ENCODE measurements at regions not wholly inside any gene's neighbourhood (a gene's known extent, or its start where the extent isn't known, plus 50 kb on each side); places are given as distances from the start of the nearest gene placed in this dataset.

DNA sequence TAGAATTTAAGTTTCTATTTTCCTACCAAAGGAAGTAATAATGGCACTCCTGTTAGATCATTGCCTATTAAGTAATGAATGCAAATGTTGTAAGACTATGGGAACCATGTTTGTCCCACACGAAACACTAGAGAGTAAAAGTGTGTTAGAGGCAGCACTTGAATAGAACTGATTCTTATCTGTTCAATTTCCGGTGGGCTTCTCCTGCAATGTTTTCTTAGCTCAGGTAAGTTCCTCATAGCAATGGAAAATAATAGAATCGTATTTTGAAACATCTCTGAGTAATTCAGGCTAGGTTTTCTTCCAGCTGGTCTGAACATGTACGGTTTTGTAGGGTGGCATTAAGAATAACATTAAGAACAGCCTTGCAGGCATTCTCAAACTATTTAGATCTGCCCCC lies 145.3 kb upstream of the LIPC start:
- Histone ChIP-seq H3K4me3 (ENCODE audit: low read length) (no peak overlapping the region), H3K9me3 (ENCODE audit: insufficient read depth, low read length) (no peaks in the 10 kb centered on the region), H4K20me1 (ENCODE audit: insufficient read depth, low read length) (no peaks in the 10 kb centered on the region), H3K27ac (ENCODE audit: low read length) (no peak overlapping the region), H3K27me3 (ENCODE audit: low read depth, low read length) (no peaks in the 10 kb centered on the region), H3K79me2 (ENCODE audit: low read length) (no peaks in the 10 kb centered on the region), H3K4me2 (ENCODE audit: low read length) (no peak overlapping the region), H3K4me1 (ENCODE audit: low read length) (no peaks in the 10 kb centered on the region), H2AFZ (ENCODE audit: low read depth, low read length) (no peak overlapping the region), H3K9ac (ENCODE audit: low read length) (no peak overlapping the region), H3K36me3 (replicated peaks; ENCODE audit: low read depth, low read length) (no peaks in the 10 kb centered on the region)
- TF ChIP-seq EZH2phosphoT487 (IDR thresholded peaks at IDR 0.05; ENCODE audit: low read depth) (no peak), CTCF (IDR thresholded peaks at IDR 0.05; ENCODE audit: low read depth, low read length) (no peak)

GRCh38 chr15:58287891-58288290 lies 143.9 kb upstream of the LIPC start:
- no peaks in the 10 kb centered on the region for H3K4me1 ChIP-seq (ENCODE audit: low read length)
- H3K79me2 ChIP-seq (ENCODE audit: low read length): no peaks in the 10 kb centered on the region
- H4K20me1 ChIP-seq (ENCODE audit: insufficient read depth, low read length): no peaks in the 10 kb centered on the region
- H3K4me3 ChIP-seq (ENCODE audit: low read length): no peak overlapping the region
- H3K27me3 ChIP-seq (ENCODE audit: low read depth, low read length): no peaks in the 10 kb centered on the region
- no peaks in the 10 kb centered on the region for H3K36me3 ChIP-seq (replicated peaks; ENCODE audit: low read depth, low read length)
- no peak overlapping the region for H3K4me2 ChIP-seq (ENCODE audit: low read length)
- H3K9me3 ChIP-seq (ENCODE audit: insufficient read depth, low read length): peaks cover 6% of the 10 kb centered on the region; the same call in 1 of the 2 replicates
- H3K27ac ChIP-seq (ENCODE audit: low read length): no peak overlapping the region
- no peak overlapping the region for H2AFZ ChIP-seq (ENCODE audit: low read depth, low read length)
- TF ChIP-seq CTCF (IDR thresholded peaks at IDR 0.05; ENCODE audit: low read depth, low read length): no peak
- no peak for TF ChIP-seq EZH2phosphoT487 (IDR thresholded peaks at IDR 0.05; ENCODE audit: low read depth)
- no peak overlapping the region for H3K9ac ChIP-seq (ENCODE audit: low read length)

DNA sequence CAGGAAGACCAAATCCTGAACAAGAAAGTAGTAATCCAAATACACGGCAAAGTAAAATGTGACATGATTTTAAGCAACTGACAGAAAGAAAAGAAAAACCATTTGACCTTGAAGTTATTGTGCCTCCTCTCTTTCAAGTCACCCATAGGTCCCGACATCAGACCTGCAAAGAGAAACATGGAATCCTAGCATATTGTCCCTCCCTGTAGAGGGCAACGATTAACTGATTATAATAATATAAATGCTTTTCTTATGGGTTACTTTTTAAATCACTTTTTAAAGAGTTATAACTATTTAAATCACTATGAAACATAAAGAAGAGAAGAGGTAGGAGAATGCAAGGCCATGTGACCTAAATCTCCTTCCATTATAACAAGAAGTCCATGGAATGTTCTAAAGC lies 143.2 kb upstream of the LIPC start:
- Histone ChIP-seq H3K27me3 (ENCODE audit: low read depth, low read length) (no peaks in the 10 kb centered on the region), H3K4me3 (ENCODE audit: low read length) (no peak overlapping the region), H3K9ac (ENCODE audit: low read length) (no peak overlapping the region), H3K4me2 (ENCODE audit: low read length) (no peak overlapping the region), H3K36me3 (replicated peaks; ENCODE audit: low read depth, low read length) (no peaks in the 10 kb centered on the region), H4K20me1 (ENCODE audit: insufficient read depth, low read length) (no peaks in the 10 kb centered on the region), H3K79me2 (ENCODE audit: low read length) (no peaks in the 10 kb centered on the region), H3K9me3 (ENCODE audit: insufficient read depth, low read length) (peaks cover 6% of the 10 kb centered on the region; the same call in 1 of the 2 replicates), H3K4me1 (ENCODE audit: low read length) (no peaks in the 10 kb centered on the region), H2AFZ (ENCODE audit: low read depth, low read length) (no peak overlapping the region), H3K27ac (ENCODE audit: low read length) (no peak overlapping the region)
- TF ChIP-seq CTCF (IDR thresholded peaks at IDR 0.05; ENCODE audit: low read depth, low read length): no peak
- TF ChIP-seq EZH2phosphoT487 (IDR thresholded peaks at IDR 0.05; ENCODE audit: low read depth): no peak

- Histone ChIP-seq H4K20me1 (ENCODE audit: insufficient read depth, low read length) (no peaks in the 10 kb centered on the region), H3K9me3 (ENCODE audit: insufficient read depth, low read length) (peaks cover 6% of the 10 kb centered on the region; the same call in 1 of the 2 replicates), H3K79me2 (ENCODE audit: low read length) (no peaks in the 10 kb centered on the region), H2AFZ (ENCODE audit: low read depth, low read length) (no peak overlapping the region), H3K27me3 (ENCODE audit: low read depth, low read length) (no peaks in the 10 kb centered on the region), H3K4me2 (ENCODE audit: low read length) (no peak overlapping the region), H3K4me1 (ENCODE audit: low read length) (no peaks in the 10 kb centered on the region), H3K4me3 (ENCODE audit: low read length) (no peak overlapping the region), H3K27ac (ENCODE audit: low read length) (no peak overlapping the region), H3K9ac (ENCODE audit: low read length) (no peak overlapping the region), H3K36me3 (replicated peaks; ENCODE audit: low read depth, low read length) (no peaks in the 10 kb centered on the region)
- TF ChIP-seq EZH2phosphoT487 (IDR thresholded peaks at IDR 0.05; ENCODE audit: low read depth) (no peak), CTCF (IDR thresholded peaks at IDR 0.05; ENCODE audit: low read depth, low read length) (no peak)
These were observed 139.9 kb upstream of the LIPC start for GRCh38 chr15:58291848-58292247.

All from OCI-LY3 (cell line).